Loucy (cell line): ENCODE measurements at regions not wholly inside any gene's neighbourhood (a gene's known extent, or its start where the extent isn't known, plus 50 kb on each side); places are given as distances from the start of the nearest gene placed in this dataset.

Experiments
- H2AFZ ChIP-seq: fragments of 200-600 bp; sonication (generic); 2 replicates; pipeline ENCODE4 v1.6.0; 2016; ENCODE audit warnings: antibody characterized with exemption, mild to moderate bottlenecking, low read length, moderate library complexity
- H3F3A ChIP-seq: fragments of 200-600 bp; 2 replicates; pipeline ENCODE4 v1.6.0; 2016; ENCODE audit warnings: antibody characterized with exemption, low read depth, mild to moderate bottlenecking
- H3K27me3 ChIP-seq: fragments of 200-600 bp; sonication (generic); 2 replicates; pipeline ENCODE4 v1.6.1; 2014; ENCODE audit warnings: low read length, mild to moderate bottlenecking; ENCODE audit not compliant: insufficient read depth, poor library complexity, severe bottlenecking
- H3K36me3 ChIP-seq: fragments of 200-600 bp; sonication (generic); 2 replicates; pipeline ENCODE4 v1.6.1; 2016; ENCODE audit warnings: low read length; ENCODE audit not compliant: insufficient read depth
- H3K4me1 ChIP-seq: fragments of 200-600 bp; sonication (generic); 2 replicates; pipeline ENCODE4 v1.5.1; 2014; ENCODE audit warnings: low read length, mild to moderate bottlenecking; ENCODE audit not compliant: insufficient read depth, poor library complexity, severe bottlenecking
- H3K4me2 ChIP-seq: fragments of 200-600 bp; sonication (generic); 2 replicates; pipeline ENCODE4 v1.6.0; 2014; ENCODE audit warnings: antibody characterized with exemption, low read length, low read depth, mild to moderate bottlenecking; ENCODE audit not compliant: poor library complexity, severe bottlenecking
- H3K4me3 ChIP-seq: fragments of 200-600 bp; sonication (generic); 2 replicates; pipeline ENCODE4 v1.5.1; 2014; ENCODE audit warnings: low read length, mild to moderate bottlenecking, mixed read lengths; ENCODE audit not compliant: poor library complexity, severe bottlenecking
- H3K79me2 ChIP-seq: fragments of 200-600 bp; sonication (generic); 2 replicates; pipeline ENCODE4 v1.6.1; 2014; ENCODE audit warnings: low read length; ENCODE audit not compliant: insufficient read depth
- H3K9ac ChIP-seq: fragments of 200-600 bp; sonication (generic); 2 replicates; pipeline ENCODE4 v1.6.0; 2014; ENCODE audit warnings: mild to moderate bottlenecking, low read depth, low read length, moderate library complexity; ENCODE audit not compliant: poor library complexity, severe bottlenecking
- H3K9me2 ChIP-seq: fragments of 200-600 bp; sonication (generic); replicated peaks from 2 replicates; pipeline ENCODE4 v1.6.1; 2016; ENCODE audit warnings: low read depth, low read length, mixed read lengths
- H3K9me3 ChIP-seq: fragments of 200-600 bp; sonication (generic); 2 replicates; pipeline ENCODE4 v1.6.1; 2014; ENCODE audit warnings: mild to moderate bottlenecking, antibody characterized with exemption, low read length, low read depth; ENCODE audit not compliant: insufficient read depth
- H4K20me1 ChIP-seq: fragments of 200-600 bp; sonication (generic); 2 replicates; pipeline ENCODE4 v1.6.0; 2014; ENCODE audit warnings: antibody characterized with exemption, low read length, mild to moderate bottlenecking; ENCODE audit not compliant: insufficient read depth, poor library complexity, severe bottlenecking
- EZH2phosphoT487 ChIP-seq: fragments of 200-600 bp; IDR thresholded peaks from 2 replicates; pipeline ENCODE4 v1.6.1; 2018; ENCODE audit warnings: antibody characterized with exemption, mild to moderate bottlenecking, moderate library complexity, borderline replicate concordance
- TF ChIP-seq, protein P1 (sequence below): fragments of 200-600 bp; sonication (generic); conservative IDR thresholded peaks from 2 replicates; pipeline ENCODE4 v1.5.1; 2014; ENCODE audit warnings: mild to moderate bottlenecking, antibody characterized with exemption, low read length

- Histone ChIP-seq H3K9me2 (no peaks in the 10 kb centered on the region; the same call in 1 of the 2 replicates), H3F3A (no peaks in the 10 kb centered on the region), H3K4me2 (no peak overlapping the region), H3K36me3 (no peaks in the 10 kb centered on the region), H3K4me1 (no peaks in the 10 kb centered on the region), H3K27me3 (no peaks in the 10 kb centered on the region), H2AFZ (no peak overlapping the region), H3K9me3 (no peaks in the 10 kb centered on the region), H3K79me2 (no peaks in the 10 kb centered on the region), H4K20me1 (no peaks in the 10 kb centered on the region), H3K4me3 (no peak overlapping the region), H3K9ac (no peak overlapping the region)
- TF ChIP-seq EZH2phosphoT487 = no peak
- TF ChIP-seq, protein P1, sequence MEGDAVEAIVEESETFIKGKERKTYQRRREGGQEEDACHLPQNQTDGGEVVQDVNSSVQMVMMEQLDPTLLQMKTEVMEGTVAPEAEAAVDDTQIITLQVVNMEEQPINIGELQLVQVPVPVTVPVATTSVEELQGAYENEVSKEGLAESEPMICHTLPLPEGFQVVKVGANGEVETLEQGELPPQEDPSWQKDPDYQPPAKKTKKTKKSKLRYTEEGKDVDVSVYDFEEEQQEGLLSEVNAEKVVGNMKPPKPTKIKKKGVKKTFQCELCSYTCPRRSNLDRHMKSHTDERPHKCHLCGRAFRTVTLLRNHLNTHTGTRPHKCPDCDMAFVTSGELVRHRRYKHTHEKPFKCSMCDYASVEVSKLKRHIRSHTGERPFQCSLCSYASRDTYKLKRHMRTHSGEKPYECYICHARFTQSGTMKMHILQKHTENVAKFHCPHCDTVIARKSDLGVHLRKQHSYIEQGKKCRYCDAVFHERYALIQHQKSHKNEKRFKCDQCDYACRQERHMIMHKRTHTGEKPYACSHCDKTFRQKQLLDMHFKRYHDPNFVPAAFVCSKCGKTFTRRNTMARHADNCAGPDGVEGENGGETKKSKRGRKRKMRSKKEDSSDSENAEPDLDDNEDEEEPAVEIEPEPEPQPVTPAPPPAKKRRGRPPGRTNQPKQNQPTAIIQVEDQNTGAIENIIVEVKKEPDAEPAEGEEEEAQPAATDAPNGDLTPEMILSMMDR = no peak
Measured at GRCh38 chr1:191498318-191498717, 659.9 kb upstream of the RGS18 start.

- no peaks in the 10 kb centered on the region for H4K20me1 ChIP-seq
- no peak overlapping the region for H3K4me2 ChIP-seq
- no peaks in the 10 kb centered on the region for H3K79me2 ChIP-seq
- H3K9me2 ChIP-seq = no peaks in the 10 kb centered on the region; the same call in 1 of the 2 replicates
- H2AFZ ChIP-seq = peak overlapping the region; percentile 14; the same call in 1 of the 2 replicates
- H3K9me3 ChIP-seq = no peaks in the 10 kb centered on the region
- no peak overlapping the region for H3K4me3 ChIP-seq
- no peaks in the 10 kb centered on the region for H3K4me1 ChIP-seq
- no peaks in the 10 kb centered on the region for H3K36me3 ChIP-seq
- H3K9ac ChIP-seq = no peak overlapping the region
- no peaks in the 10 kb centered on the region for H3K27me3 ChIP-seq
- H3F3A ChIP-seq = no peaks in the 10 kb centered on the region
- no peak for TF ChIP-seq EZH2phosphoT487
- TF ChIP-seq, protein P1 = no peak
Measured at GRCh38 chr1:191498825-191499224, 659.4 kb upstream of the RGS18 start.

- H3K4me2 ChIP-seq = no peak overlapping the region
- TF ChIP-seq, protein P1 = no peak
- TF ChIP-seq EZH2phosphoT487 = no peak
- no peaks in the 10 kb centered on the region for H3K9me3 ChIP-seq
- H3K27me3 ChIP-seq = no peaks in the 10 kb centered on the region
- no peaks in the 10 kb centered on the region for H3K4me1 ChIP-seq
- H3K36me3 ChIP-seq = no peaks in the 10 kb centered on the region
- H3K9ac ChIP-seq = no peak overlapping the region
- no peaks in the 10 kb centered on the region; the same call in 1 of the 2 replicates for H3K9me2 ChIP-seq
- no peaks in the 10 kb centered on the region for H4K20me1 ChIP-seq
- no peaks in the 10 kb centered on the region for H3F3A ChIP-seq
- H2AFZ ChIP-seq = no peak overlapping the region
- H3K79me2 ChIP-seq = no peaks in the 10 kb centered on the region
- H3K4me3 ChIP-seq = no peak overlapping the region
Measured at GRCh38 chr1:191504999-191505398, 653.3 kb upstream of the RGS18 start.
